ENCODE measurements at regions not wholly inside any gene's neighbourhood (a gene's known extent, or its start where the extent isn't known, plus 50 kb on each side); places are given as distances from the start of the nearest gene placed in this dataset.

DNA sequence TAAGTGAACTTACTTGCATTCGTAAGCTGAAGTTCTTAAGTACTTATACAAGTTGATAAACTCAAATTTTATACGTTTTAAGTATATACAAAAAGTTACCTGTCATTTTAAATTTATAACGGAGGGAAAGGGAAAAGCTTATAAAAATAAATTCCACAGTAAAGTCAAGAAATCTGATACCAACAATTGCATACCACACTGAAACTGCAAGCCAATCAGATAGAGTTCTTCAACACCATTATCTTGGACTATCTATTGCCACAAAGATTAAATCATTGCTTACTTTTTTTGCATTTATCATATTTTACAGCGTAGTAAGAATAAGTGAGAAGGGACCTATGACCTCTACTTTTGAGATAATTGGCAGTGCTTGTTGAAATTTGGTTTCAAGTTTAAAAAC, 386.7 kb downstream of the TFAP2A start:
- no peak for DNase-seq

- DNase-seq = no peak
Measured at GRCh38 chr6:10019851-10020250, 395.0 kb downstream of the TFAP2A start.

GRCh38 chr6:10014557-10014956, 400.3 kb downstream of the TFAP2A start:
- DNase-seq = no peak

GRCh38 chr6:10000551-10000950, 414.3 kb downstream of the TFAP2A start:
- DNase-seq = no peak

DNA sequence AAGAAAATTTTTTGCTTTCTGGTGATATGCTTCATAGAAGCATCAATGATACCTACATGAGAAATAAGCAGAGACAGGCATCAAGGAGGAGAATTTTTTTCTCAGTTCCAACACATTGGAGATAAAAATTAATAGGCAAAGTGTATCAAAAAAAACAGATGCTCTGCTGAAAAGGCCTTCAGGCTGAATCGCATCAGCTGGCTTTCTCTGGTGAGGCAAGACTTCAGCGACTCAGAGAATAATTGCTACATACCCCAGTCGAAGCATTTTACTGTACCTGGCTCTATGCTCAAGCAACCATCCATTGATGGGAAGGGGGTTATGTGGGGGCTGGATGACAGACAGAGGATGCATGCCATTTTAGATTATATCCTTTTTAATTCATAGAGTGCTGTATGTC, 415.1 kb downstream of the TFAP2A start:
- no peak for DNase-seq

DNA sequence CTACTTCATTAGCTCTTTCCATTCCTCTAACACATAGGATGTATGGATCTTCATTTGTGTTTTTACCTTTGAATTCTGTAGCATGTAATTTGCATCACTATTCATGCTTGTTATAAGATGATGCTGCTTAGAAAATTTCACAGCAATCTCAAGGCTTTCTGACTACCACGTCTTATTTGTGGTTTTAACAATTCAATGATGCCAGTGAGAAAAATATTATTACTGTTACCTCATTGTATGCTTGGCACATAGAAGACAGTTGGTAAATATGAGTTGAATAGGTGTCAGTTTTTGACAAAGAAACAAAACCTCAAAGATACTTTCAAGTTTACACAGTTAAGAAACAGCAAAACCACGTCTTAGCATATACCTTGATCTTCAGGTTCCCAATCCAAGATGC, 428.6 kb downstream of the TFAP2A start:
- DNase-seq = no peak

DNA sequence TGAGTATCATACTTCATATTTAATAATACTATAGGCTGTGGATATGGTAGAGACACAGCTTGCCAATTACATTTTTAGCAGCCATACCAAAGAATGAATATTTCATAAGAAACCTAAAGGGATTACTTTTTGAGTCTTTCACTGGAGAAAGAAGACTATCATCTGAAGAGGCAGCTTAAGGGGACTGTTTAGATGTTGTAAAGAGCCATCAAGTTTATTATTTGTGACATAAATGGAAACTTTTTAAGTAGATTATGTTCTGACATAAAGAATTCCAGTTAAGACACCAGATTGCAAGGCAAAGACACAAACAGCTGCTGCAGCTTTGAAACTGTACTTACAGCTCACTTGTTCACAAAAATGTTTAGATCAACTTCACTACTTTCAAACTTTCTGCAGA, 429.4 kb downstream of the TFAP2A start:
- no peak for DNase-seq

- DNase-seq = no peak
Measured at GRCh38 chr6:9984607-9985006, 430.3 kb downstream of the TFAP2A start.

DNA sequence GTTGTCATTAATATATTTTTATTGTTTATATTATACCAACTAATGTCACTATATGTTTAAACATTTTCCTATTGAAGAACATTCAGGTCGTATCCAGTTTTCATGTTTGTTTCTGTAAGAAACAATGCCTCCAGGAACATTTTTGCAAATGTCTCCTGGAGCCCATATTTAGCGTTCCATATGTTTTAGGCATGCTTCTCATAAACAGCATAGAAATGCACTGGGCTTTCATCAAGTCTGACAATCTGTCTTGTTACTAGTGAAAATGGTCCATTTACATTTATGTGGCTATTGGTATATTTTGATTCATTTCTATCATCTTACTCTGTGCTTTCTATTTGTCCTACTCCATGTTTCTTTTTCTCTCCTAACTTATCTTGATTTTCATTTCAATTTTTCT, 431.7 kb downstream of the TFAP2A start:
- DNase-seq = no peak

DNA sequence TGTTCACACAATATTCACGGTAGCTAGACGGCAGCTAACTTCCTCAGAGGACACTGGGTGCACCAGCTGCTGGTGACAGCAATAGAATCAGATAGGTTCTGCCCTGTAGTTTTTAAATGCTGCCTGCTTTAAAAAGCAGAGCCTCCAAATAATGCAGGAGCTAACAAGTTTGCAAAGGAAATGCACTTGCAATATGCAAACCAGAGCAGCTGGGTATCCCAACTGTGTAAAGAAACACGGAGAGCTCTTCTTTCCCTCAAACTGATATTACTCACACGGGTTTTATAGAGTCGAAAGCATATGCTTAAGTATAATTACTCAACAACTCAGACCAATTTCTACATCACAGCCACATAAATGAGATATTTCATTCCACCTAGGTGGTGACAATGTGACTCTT, 432.7 kb downstream of the TFAP2A start:
- no peak for DNase-seq

DNA sequence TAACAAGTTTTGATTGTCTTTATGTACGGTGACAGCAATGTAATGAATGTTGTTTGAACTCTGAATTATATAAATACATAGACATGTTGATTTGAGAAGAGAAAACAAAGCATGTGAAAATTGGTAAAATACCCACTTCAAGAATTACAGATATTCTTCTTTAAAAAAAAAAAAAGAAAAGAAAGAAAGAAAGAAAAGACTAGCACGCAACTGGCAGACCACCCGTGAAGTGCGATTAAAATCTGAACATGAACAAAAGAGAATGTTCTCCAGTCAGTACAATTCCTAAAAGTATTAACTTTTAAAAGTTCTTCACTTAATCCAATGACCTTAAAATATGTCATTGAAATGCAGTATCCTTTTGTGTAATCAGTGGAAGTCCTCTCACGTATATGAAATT, 434.9 kb downstream of the TFAP2A start:
- no peak for DNase-seq

DNA sequence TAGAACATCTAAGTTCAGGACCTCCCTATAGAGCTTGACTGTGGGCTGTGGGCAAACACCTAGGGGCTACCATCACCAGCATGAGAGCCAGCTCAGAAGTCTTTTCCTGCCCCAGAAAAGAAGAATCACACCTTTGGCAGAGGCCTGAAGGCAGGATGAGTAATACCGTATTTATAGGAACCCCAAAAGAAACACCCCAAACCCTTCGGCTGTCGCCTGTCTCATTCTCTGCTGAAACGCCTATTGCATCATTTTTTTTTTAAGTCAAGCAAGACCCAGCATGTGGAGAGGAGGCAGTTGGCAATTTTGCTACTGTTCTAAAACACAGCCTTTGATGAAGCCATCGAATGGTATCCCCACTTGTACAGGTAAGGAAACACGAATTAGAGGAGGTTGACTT, 436.4 kb downstream of the TFAP2A start:
- DNase-seq = no peak

- DNase-seq = no peak
Measured at GRCh38 chr6:9977411-9977810, 437.5 kb downstream of the TFAP2A start.

- no peak for DNase-seq
Measured at GRCh38 chr6:9961646-9962045, 453.2 kb downstream of the TFAP2A start.

- DNase-seq = no peak
Measured at GRCh38 chr6:9957215-9957759, 457.6 kb downstream of the TFAP2A start.

DNA sequence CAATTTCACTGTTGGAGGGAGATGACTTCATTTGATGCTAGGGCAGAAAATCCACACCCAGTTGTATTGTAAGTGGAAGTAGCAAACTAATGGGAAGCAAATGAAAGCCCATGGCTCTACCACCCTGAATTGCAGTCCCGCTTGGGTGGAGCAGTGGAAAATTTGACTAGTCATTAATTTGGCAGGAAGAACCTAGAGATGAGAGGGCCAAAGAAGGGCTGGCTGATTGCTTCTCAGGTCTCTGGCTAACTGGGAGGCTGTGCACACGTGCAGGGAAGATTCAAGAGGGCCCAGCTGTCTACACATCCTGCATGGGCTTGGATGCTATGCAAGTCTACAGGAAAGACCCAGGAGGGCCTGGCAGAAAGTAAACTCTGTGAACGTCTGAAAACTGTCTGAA, 466.2 kb downstream of the TFAP2A start:
- DNase-seq = no peak

- no peak for DNase-seq
Measured at GRCh38 chr6:9943986-9944385, 470.9 kb downstream of the TFAP2A start.

GRCh38 chr6:9943026-9943425, 471.8 kb downstream of the TFAP2A start:
- no peak for DNase-seq

DNA sequence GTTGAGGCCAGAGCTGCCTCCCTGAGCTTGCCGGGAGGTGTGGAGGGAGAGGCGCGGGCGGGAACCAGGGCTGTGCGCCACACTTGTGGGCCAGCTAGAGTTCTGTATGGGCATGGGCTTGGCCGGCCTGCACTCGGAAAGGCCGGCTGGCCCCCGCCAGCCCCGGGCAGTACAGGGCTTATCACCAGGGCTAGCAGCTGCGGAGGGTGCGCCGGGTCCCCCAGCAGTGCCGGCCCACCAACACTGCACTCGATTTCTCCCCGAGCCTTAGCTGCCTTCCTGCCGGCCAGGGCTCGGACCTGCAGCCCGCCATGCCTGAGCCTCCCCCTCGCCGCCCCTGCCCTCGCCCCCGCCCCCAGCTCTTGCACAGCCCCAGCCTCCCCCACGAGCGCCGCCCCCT, 472.7 kb downstream of the TFAP2A start:
- no peak for DNase-seq

DNA sequence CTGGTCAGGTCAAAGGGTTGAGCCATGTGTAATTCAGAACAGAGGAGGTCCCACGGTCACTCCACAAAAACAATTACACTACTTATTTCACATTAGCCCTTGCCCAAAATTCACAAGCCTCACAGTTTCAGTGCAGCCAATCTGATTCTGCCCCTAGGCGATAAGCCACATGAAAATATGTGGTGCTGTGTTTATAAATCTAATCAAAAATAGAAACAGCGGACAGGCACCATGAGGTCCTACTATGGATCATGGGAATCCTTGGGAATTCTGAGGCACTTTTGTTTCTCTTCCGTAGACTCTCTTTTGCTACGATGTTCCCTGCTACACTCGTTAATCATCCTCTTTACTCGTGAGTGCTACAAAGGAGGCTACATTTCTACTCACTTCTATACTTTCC, 476.1 kb downstream of the TFAP2A start:
- DNase-seq = no peak

DNA sequence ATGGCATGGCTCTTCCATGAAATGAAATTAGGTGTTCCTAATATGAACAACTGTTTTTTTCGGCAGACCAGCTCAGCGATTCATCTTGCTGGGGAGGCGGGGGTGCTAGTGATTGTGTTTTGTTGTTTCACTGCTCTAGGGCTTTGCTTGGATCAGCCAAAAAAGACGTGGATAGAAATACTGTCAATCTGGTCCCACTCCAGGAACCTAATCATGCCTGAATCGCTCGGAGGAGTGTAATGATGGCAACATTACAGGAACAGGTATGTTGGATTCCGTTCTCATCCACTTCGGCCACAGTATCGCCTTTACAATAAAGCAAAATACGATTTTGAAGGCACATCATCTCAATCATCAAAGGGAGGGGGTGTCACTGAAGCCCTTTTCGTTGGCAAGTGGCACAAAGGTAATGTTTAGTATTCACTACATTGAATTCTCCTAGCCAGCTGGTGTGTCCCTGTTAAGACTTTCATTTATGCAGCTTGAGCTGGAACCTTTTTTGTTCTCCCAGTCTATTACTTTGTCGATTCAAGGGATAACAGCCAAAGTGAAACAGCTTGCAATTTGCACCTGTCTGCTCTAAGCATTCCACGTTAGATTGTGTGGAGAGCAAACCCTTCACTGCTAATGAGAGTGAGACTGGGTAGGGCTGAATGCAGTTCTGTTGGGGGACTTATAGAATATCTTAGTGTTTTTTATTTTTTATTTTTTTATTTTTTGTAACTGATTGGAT, 477.7 kb downstream of the TFAP2A start:
- no peak for DNase-seq

DNA sequence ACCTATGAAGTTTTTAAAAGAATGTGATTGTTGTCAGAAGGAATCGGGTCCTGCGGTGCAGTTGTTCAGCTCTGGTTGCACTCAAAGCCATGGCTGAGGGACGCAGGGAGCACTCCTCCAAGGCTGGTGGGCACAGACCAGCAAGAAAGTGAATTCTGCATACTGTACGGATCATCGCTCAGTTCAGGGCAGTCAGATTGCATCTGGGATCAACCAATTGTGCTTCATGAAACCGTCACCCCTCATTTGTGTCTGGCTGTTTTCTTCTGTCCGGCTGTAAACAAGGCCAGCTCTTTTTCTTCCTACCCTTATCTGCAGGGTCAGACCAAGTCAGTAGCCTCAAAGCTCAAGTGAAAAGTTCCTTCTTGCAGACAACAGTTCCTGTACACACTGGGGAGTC, 478.3 kb downstream of the TFAP2A start:
- no peak for DNase-seq

GRCh38 chr6:9933677-9934076, 481.2 kb downstream of the TFAP2A start:
- DNase-seq = no peak

DNA sequence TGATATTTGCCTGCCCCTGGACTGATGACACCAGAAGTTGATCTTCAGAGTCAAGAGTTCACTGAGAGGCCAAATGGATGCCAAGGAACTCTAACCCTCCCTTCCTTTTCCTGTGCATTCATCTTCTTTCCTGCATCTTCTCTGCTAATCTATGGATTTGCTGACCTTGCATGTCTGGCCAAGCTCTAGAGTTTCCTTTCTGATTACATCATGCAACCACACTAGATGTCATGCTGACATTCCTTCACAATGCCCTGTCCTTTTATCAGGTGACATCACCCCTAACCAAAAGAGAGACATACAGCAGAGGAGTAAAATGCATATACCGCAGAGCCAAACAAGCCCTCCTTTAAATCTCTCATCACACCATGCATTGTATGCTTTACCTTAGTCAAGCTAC, 487.6 kb downstream of the TFAP2A start:
- DNase-seq = no peak

- no peak for DNase-seq
Measured at GRCh38 chr6:9924971-9925370, 489.9 kb downstream of the TFAP2A start.
